Psoas muscle (tissue), 7 donors: ENCODE measurements at regions not wholly inside any gene's neighbourhood (a gene's known extent, or its start where the extent isn't known, plus 50 kb on each side); places are given as distances from the start of the nearest gene placed in this dataset.
A peak's percentile ranks its signal among the peaks of the same experiment; 100 is the strongest.

ENCODE experiments used
- ATAC-seq, 4 donors: fragments of 200-7000 bp; cut with Tn5 transposase; one replicate each; pipeline ENCODE4 v1.9.1; 2020; ENCODE audit warnings: moderate library complexity in 3 of 4, mild to moderate bottlenecking in 2 of 4
- DNase-seq, 2 donors: peaks; one replicate each; pipeline ENCODE4 v3.0.0-alpha.2; 2020
- H3K27ac ChIP-seq: fragments of 200-600 bp; one replicate; pipeline ENCODE4 v1.8.0; 2022
- H3K27me3 ChIP-seq, 3 donors: fragments of 200-600 bp in 1 of 3; one replicate each; pipeline versions ENCODE4 v1.6.1 to v1.8.0; 2013 to 2022; ENCODE audit warnings: low read length in 2 of 3, mild to moderate bottlenecking in 2 of 3, moderate library complexity in 1 of 3; ENCODE audit not compliant: insufficient read depth in 3 of 3
- H3K36me3 ChIP-seq, 2 donors: fragments of 200-600 bp in 1 of 2; one replicate each; pipeline versions ENCODE4 v1.6.1 to v1.8.0; 2013 to 2022; ENCODE audit warnings: low read depth in 1 of 2, mild to moderate bottlenecking in 1 of 2, moderate library complexity in 1 of 2; ENCODE audit not compliant: insufficient read depth in 1 of 2
- H3K4me1 ChIP-seq: fragments of 200-600 bp; one replicate; pipeline ENCODE4 v1.8.0; 2022
- H3K4me3 ChIP-seq: fragments of 200-600 bp; one replicate; pipeline ENCODE4 v1.8.0; 2022; ENCODE audit warnings: mild to moderate bottlenecking
- H3K9me3 ChIP-seq: fragments of 200-600 bp; one replicate; pipeline ENCODE4 v1.8.0; 2022
- WGBS, 3 donors: extraction: QIAGEN DNeasy Blood & Tissue Kit; methylation state at CpG; one replicate each; pipeline versions ENCODE4 v1.1.6 to v1.1.7; 2013; 5-methylcytosine and 5-hydroxymethylcytosine counted together
- intact Hi-C, 2 donors: fragments of 100-400 bp; cut with DNase I; formaldehyde crosslinking; loops; one replicate each; pipeline versions ENCODE4 v1.11.0 to v1.14.2; 2022
- TF ChIP-seq, protein P1 (sequence below): fragments of 200-600 bp; IDR thresholded peaks from one replicate; pipeline ENCODE4 v1.8.0; 2022; ENCODE audit warnings: antibody characterized with exemption
- donor health status: healthy with polysubstance abuse.
- donor health status: DM: no; HTN: no; CAD: no; lungs with moderate emphysema.
- donor health status: Bipolar disorder and iron deficiency.
- donor health status: healthy.
- donor health status: DM: yes; HTN: yes; CAD: no.
- donor health status: DM: no; HTN: no; CAD: no.
- donor health status: DM: yes; HTN: yes; CAD: no.

GRCh38 chr13:31965361-31966066, 66.1 kb upstream of the FRY start:
- Histone ChIP-seq H3K4me1 (no peaks in the 10 kb centered on the region), H3K27me3 (no peaks in the 10 kb centered on the region), H3K9me3 (no peaks in the 10 kb centered on the region), H3K36me3 (no peaks in the 10 kb centered on the region), H3K27ac (no peak overlapping the region), H3K4me3 (no peak overlapping the region)
- TF ChIP-seq, protein P1, sequence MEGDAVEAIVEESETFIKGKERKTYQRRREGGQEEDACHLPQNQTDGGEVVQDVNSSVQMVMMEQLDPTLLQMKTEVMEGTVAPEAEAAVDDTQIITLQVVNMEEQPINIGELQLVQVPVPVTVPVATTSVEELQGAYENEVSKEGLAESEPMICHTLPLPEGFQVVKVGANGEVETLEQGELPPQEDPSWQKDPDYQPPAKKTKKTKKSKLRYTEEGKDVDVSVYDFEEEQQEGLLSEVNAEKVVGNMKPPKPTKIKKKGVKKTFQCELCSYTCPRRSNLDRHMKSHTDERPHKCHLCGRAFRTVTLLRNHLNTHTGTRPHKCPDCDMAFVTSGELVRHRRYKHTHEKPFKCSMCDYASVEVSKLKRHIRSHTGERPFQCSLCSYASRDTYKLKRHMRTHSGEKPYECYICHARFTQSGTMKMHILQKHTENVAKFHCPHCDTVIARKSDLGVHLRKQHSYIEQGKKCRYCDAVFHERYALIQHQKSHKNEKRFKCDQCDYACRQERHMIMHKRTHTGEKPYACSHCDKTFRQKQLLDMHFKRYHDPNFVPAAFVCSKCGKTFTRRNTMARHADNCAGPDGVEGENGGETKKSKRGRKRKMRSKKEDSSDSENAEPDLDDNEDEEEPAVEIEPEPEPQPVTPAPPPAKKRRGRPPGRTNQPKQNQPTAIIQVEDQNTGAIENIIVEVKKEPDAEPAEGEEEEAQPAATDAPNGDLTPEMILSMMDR, result no peak
- 13 to 35% (median 14%) methylated on average over 3 of the region's 3 CpGs for WGBS, 3 donors
- ATAC-seq, result no peak
- DNase-seq, result no peak
- intact Hi-C loops, result no loop called here

DNA sequence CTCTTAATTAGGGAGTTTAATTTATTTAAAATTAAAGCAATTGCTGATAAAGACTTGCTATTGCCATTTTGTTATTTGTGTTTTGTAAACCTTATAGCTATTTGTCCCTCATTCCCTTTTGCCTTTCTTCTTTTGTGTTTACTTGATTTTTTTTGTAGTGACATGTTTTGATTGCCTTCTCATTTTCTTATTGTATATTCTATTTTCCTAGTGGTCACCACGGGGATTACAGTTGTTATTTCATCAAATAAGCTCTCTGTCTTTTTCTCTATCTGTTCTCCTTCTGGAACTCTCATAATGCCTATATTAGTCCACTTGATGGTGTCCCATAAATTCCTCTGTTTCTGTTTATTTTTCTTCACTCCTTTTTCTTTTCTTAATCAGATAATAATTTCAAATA, 64.4 kb upstream of the FRY start:
- TF ChIP-seq, protein P1, result no peak
- no peak for DNase-seq
- no peaks in the 10 kb centered on the region for H3K27me3 ChIP-seq
- H3K4me3 ChIP-seq, result no peak overlapping the region
- intact Hi-C loops, result no loop called here
- WGBS, 3 donors, result 89 to 92% (median 89%) methylated on average over 1 of the region's 1 CpG
- H3K9me3 ChIP-seq, result no peaks in the 10 kb centered on the region
- H3K4me1 ChIP-seq, result no peaks in the 10 kb centered on the region
- H3K36me3 ChIP-seq, result no peaks in the 10 kb centered on the region
- no peak overlapping the region for H3K27ac ChIP-seq
- ATAC-seq, result no peak

DNA sequence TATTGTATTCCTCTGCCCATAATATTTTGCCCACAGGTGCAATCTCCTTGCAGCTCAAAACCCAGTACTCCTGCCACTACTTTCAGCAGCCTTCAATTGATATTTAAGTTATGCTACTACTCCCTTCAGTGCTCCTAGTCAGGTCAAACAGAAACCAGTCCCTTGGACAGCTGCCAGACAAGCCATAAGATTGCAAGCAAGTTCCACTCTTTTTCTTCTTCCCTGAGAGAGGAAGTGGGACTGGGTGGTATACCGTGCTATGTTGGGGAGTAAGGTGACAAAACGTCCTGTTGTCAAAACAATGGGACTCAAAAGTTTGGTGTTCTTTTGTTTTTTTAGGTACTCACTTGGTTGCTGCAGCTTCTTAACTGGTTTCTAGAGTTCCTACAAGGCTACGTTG, 63.1 kb upstream of the FRY start:
- no peaks in the 10 kb centered on the region for H3K4me1 ChIP-seq
- no peaks in the 10 kb centered on the region for H3K27me3 ChIP-seq
- DNase-seq (no peak), ATAC-seq (no peak)
- H3K9me3 ChIP-seq, result no peaks in the 10 kb centered on the region
- no peak overlapping the region for H3K27ac ChIP-seq
- no peaks in the 10 kb centered on the region for H3K36me3 ChIP-seq
- intact Hi-C loops, result no loop called here
- 69 to 76% (median 73%) methylated on average over 3 of the region's 3 CpGs for WGBS, 3 donors
- TF ChIP-seq, protein P1, result no peak
- no peak overlapping the region for H3K4me3 ChIP-seq

- intact Hi-C loops, result no loop called here
- no peaks in the 10 kb centered on the region for H3K36me3 ChIP-seq
- TF ChIP-seq, protein P1, result no peak
Observed at GRCh38 chr13:31970231-31970930, 61.2 kb upstream of the FRY start.

More at GRCh38 chr13:31970231-31970930, 61.2 kb upstream of the FRY start:
- WGBS, 3 donors, result 11 to 40% (median 22%) methylated on average over 3 of the region's 3 CpGs
- Histone ChIP-seq H3K4me3 (no peak overlapping the region), H3K9me3 (no peaks in the 10 kb centered on the region), H3K4me1 (no peaks in the 10 kb centered on the region), H3K27me3 (no peaks in the 10 kb centered on the region), H3K27ac (no peak overlapping the region)
- ATAC-seq (peak in 3 of 4 donors; percentile 46 to 66 (median 50)), DNase-seq (no peak)
